C4-2B (cell line): ENCODE measurements at regions not wholly inside any gene's neighbourhood (a gene's known extent, or its start where the extent isn't known, plus 50 kb on each side); places are given as distances from the start of the nearest gene placed in this dataset.

Source experiments
- CTCF ChIP-seq: fragments of 450-650 bp; conservative IDR thresholded peaks from 2 replicates; pipeline ENCODE4 v1.5.1; 2017; ENCODE audit warnings: mild to moderate bottlenecking
- ZFX ChIP-seq: fragments of 450-650 bp; IDR thresholded peaks from 2 replicates; pipeline ENCODE4 v1.6.1; 2017

- TF ChIP-seq CTCF: no peak
- TF ChIP-seq ZFX: no peak
Measured at GRCh38 chr2:234162861-234163260, 112.4 kb downstream of the SPP2 start.
